HG03460 (cell line): ENCODE measurements at regions not wholly inside any gene's neighbourhood (a gene's known extent, or its start where the extent isn't known, plus 50 kb on each side); places are given as distances from the start of the nearest gene placed in this dataset.

ENCODE experiments used
- ATAC-seq: cut with Tn5 transposase; IDR thresholded peaks from one replicate; pipeline ENCODE4 v1.9.1; 2021; ENCODE audit not compliant: unreplicated experiment

- no peak for ATAC-seq
Measured at GRCh38 chr4:66636349-66636748, 909.0 kb downstream of the CENPC start.

GRCh38 chr4:66633477-66633876 is 911.8 kb downstream of the CENPC start:
- no peak for ATAC-seq

- no peak for ATAC-seq
Measured at GRCh38 chr4:66629927-66630326, 915.4 kb downstream of the CENPC start.

GRCh38 chr4:66628146-66628545 is 917.2 kb downstream of the CENPC start:
- ATAC-seq = no peak

DNA sequence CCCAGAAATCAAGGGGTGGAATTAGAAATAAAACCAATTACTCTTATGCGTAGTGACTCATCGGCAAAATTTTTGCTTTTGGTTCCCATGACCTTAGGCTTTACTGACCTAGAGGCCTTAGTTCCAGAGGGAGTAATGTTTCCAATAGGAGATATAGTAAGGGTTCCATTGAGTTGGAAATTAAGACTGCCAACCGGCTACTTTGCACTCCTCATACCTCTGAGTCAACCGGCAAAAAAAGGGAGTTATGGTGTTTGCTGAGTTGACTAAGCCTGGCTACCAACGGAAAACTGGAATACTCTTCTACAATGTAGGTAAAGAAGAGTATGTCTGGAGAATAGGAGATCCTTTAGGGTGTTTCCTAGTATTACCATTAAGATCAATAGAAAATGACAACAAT is 919.8 kb downstream of the CENPC start:
- ATAC-seq = no peak

DNA sequence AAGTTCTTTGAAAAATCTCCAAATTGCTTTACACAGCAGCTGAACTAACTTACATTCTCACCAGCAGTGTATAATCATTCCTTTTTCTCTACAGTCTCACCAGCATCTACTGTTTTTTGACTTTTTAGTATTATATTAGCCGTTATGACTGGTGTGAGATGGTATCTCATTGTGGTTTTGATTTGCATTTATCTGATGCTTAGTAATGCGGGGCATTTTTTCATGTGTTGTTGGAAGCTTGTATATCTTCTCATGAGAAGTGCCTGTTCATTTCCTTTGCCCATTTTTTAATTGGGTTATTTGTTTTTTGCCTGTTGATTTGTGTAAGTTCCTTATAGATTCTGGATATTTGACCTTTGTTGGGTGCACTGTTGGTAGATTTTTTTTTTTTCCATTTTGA is 931.7 kb downstream of the CENPC start:
- no peak for ATAC-seq

DNA sequence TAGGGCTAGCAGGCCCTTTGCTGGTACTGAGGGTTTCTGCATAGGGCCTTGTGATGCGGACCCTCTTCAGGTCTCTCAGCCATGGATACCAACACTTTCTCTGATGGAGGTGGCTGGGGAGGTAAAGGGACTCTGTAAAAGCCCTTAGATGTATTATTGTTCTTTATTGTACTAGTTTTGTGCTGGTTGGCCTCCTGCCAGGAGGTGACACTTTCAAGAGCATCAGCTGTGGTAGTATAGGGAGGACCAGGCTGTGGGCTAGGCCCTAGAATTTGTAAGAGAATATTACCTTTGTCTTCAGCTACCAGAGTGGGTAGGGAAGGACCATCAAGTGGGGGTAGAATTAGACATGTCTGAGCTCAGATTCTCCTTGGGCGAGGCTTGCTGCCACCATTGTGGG is 936.3 kb downstream of the CENPC start:
- no peak for ATAC-seq

DNA sequence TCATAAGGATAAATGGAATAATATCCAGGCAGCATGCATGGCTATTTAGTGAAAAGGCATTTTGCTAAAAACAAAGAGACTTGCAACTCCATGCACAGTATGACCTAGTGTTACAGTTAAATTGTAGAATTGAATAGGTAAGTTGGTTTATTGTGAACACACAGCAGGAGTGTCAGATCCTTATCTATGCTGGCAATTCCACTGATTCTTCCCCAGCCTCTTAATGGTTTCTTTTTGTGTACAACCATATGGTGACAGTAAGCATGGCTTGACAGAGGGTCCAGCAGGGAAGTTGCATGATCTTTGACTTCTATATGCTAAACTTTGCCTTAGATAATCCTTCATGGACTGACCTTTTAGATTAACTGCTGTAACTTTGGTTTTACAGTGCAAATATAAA is 936.6 kb upstream of the EPHA5 start:
- ATAC-seq = no peak

GRCh38 chr4:66606215-66606614 is 935.9 kb upstream of the EPHA5 start:
- ATAC-seq = no peak

GRCh38 chr4:66604192-66604591 is 933.9 kb upstream of the EPHA5 start:
- peak; percentile 65 for ATAC-seq

DNA sequence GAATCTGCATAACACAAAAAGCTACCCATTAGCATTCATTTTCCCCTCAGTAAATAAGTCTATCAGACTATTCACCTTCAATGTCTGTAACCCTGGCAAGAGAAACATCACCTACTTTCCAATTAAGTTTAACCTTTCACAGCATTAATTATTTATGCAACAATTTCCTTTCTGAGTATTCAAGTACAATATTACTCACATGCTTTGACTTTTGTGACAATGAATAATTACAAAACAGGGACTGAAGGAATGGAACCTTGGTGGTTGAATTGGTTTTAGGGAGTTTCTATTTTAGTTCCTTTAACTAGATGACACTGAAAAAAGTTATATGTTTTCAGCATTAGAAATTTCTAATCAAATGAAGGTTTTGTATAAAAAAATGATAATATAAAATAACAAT is 932.3 kb upstream of the EPHA5 start:
- peak; percentile 52 for ATAC-seq

DNA sequence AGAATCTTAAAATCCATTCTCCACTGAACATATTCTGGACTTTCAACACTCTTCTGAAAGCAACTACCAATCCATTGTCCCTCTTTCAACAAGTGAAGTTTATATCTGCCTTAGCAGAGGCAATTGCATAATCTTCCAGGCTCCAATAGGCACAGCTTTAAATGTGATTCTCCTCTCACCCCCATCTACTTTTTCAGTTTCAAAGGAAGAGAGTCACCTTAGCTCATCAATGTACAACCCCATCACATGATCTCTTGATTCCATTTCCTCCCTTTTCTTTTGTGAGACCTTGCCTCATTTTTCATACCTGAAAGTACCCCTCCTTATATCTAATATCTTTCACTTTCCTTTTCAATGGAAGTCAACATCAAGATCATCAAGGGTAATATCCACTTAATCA is 921.7 kb upstream of the EPHA5 start:
- ATAC-seq = no peak

DNA sequence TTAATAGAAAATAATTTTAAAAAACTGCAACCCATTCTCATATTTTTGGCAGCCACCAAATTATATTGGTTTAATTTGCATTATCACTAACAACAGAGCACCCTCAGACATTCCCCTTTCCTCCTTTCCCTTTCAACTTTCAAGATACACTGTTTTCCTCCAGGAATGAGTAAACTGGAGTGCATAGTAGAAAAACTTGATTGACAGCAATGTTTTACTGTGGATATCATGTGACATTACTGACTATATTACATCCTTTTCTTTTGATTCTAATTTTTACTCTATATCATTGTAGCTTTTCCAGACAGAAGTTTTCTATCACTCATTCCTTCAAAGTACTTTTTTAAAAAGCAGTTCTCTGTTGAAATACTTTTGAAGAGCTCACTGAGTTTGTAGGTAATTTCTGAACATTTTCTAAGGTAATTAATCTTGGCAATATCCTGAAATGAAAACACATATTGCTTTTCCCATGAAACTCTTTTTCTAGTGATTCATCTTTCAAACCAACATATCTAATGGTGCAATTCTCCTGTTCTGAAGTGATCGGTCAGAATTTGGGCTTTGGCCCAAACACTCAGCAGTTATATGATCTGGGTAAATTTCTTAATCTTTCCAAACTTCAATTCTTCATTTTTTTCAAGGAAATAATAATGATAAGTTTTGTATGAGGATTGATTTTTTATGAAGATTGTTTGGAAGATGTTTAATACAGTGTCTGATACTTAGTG is 920.4 kb upstream of the EPHA5 start:
- no peak for ATAC-seq

- no peak for ATAC-seq
Measured at GRCh38 chr4:66589183-66589582, 918.9 kb upstream of the EPHA5 start.

DNA sequence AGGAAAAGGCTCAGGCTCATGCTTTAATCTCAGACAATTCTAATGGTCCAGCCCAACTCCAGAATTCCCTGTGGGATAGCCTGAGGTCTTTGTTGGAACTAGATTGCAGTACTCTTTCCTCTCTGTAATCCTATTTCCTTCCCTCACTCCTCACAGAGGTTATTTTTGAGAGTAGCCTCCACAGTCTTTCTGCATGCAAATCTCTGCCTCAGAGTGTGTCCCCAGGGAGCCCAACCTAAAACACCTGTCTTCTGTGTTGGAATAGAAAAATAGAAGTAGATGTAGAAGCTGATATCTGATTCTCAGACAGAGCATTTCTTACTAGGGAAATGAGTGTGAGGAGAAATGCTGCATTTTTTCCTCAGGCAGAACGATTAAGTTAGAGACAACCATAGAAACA is 915.5 kb upstream of the EPHA5 start:
- ATAC-seq = no peak

DNA sequence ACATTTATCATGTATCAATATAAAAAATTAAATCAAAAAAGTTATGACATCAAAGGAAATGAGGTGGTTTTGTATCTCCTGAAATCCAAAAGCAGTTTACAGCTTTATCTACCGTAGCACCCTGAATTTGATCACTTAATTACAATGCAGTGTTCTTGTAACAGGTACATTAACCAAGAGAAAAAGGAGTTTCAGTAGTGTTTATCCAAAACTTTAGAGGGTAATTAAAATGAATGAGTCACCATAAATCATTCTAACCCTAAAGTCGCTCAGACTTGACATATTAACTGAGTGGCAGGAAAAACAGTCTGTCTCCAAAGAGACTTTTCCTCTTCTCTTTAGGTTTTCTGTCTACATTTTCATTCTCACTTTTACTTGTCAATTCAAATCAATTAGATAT is 907.6 kb upstream of the EPHA5 start:
- ATAC-seq = no peak

- no peak for ATAC-seq
Measured at GRCh38 chr4:66575008-66575696, 904.9 kb upstream of the EPHA5 start.

DNA sequence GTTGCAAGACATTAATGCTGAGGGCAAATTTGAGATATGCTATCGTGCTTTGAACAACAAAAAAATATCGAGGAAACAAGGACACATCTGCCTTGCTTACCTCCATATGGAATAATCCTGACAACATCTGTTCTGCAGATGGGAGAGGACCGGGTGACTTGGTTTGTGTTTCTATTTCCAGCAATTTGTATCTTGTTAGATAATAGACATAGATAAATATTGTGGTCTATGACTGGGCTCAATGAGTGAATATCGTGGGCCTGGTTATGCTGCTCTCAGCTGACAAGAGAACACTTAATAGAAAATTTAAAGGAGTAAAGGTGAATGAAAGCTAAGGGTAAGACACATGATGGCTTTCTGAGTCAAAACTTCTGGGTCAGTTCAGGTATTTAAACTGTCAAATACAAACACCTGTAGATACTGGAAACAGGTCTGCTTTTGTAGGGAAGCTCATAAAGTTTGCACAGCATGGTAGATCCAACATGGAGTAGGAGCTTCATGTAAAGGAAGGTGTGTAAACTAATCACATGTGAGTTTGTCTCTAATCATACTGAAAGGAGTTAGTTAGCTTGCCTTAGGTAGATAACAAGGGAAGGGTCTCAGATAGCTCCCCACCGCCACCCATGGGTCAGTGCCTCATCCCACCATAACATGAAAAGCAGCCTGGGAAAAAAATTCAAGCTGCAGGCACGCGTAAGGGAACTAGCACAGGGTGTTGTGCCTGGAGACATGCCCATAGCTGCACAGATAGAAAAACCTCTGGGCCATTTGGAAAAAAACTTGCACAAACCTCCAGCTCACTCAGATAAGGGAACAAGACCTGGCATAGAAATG is 904.1 kb upstream of the EPHA5 start:
- ATAC-seq = no peak

- ATAC-seq = no peak
Measured at GRCh38 chr4:66572949-66573348, 902.7 kb upstream of the EPHA5 start.

GRCh38 chr4:66571145-66571695 is 900.9 kb upstream of the EPHA5 start:
- no peak for ATAC-seq

GRCh38 chr4:66569228-66569627 is 898.9 kb upstream of the EPHA5 start:
- ATAC-seq = no peak

DNA sequence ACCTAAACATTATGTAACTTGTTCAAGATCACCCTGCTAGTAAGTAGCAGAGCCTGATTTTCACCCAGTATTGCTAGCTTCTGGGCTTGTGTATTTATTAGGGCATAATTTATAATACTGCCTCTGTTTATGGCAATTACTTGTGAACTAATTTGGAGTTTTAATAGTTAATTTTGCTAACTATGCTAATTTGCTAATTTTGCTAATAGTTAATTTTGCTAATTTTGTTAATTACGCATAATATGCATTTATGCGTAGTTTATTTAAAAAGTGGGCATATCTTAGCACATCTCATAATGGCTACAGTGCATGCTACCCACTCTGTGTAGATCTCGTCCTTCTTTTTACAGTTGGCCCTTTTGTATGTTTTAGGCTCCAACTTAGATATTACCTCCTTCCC is 898.1 kb upstream of the EPHA5 start:
- ATAC-seq = no peak
